PC-9 (cell line): ENCODE measurements at regions not wholly inside any gene's neighbourhood (a gene's known extent, or its start where the extent isn't known, plus 50 kb on each side); places are given as distances from the start of the nearest gene placed in this dataset.

Experiments
- BruUV-seq: library from RNA; stranded (reverse); fragments of 400-500 nt; replicated peaks from 2 replicates; lab custom pipeline; 2021; lab: Mats Ljungman, UMichigan
- CTCF ChIA-PET: fragments of 300-600 bp; sonication (Branson Sonifier 250); formaldehyde crosslinking; loops from one replicate; lab custom pipeline; 2022; ENCODE audit warnings: antibody characterized with exemption; lab: Charles Lee
- POLR2A ChIA-PET: fragments of 300-600 bp; sonication (Branson Sonifier 250); formaldehyde crosslinking; loops from one replicate; lab custom pipeline; 2022; ENCODE audit warnings: antibody characterized with exemption; ENCODE audit not compliant: unreplicated experiment; lab: Charles Lee
- DNase-seq, 2 experiments: peaks; one replicate each; pipeline versions ENCODE4 v3.0.0 to v3.0.0-alpha.2; 2015 to 2022; ENCODE audit warnings: mixed read lengths in 1 of 2
- H2AFZ ChIP-seq: fragments of 200-600 bp; sonication (generic); 2 replicates; pipeline ENCODE4 v1.8.1; 2017; ENCODE audit warnings: antibody characterized with exemption
- H3F3A ChIP-seq: fragments of 200-600 bp; sonication (generic); 2 replicates; pipeline ENCODE4 v1.8.1; 2017; ENCODE audit warnings: antibody characterized with exemption, mild to moderate bottlenecking, low read depth; ENCODE audit not compliant: insufficient read depth
- H3K27ac ChIP-seq: fragments of 200-600 bp; sonication (generic); 2 replicates; pipeline ENCODE4 v1.6.1; 2016; ENCODE audit warnings: mixed run types
- H3K27me3 ChIP-seq: fragments of 200-600 bp; sonication (generic); 2 replicates; pipeline ENCODE4 v1.6.1; 2016; ENCODE audit warnings: low read depth, mixed run types; ENCODE audit not compliant: insufficient read depth
- H3K36me3 ChIP-seq: fragments of 200-600 bp; sonication (generic); 2 replicates; pipeline ENCODE4 v1.6.1; 2016; ENCODE audit warnings: low read depth, mixed run types
- H3K4me1 ChIP-seq: fragments of 200-600 bp; sonication (generic); replicated peaks from 2 replicates; pipeline ENCODE4 v1.6.1; 2016; ENCODE audit warnings: mixed run types; ENCODE audit not compliant: insufficient read depth
- H3K4me2 ChIP-seq: fragments of 200-600 bp; sonication (generic); 2 replicates; pipeline ENCODE4 v1.6.1; 2017; ENCODE audit warnings: mixed run types
- H3K4me3 ChIP-seq: fragments of 200-600 bp; sonication (generic); 2 replicates; pipeline ENCODE4 v1.6.1; 2016; ENCODE audit warnings: mixed run types
- H3K79me2 ChIP-seq: fragments of 200-600 bp; sonication (generic); 2 replicates; pipeline ENCODE4 v1.6.1; 2017; ENCODE audit warnings: low read depth, mixed run types
- H3K9me2 ChIP-seq: fragments of 200-600 bp; sonication (generic); 2 replicates; pipeline ENCODE4 v1.8.1; 2017; ENCODE audit warnings: mild to moderate bottlenecking; ENCODE audit not compliant: insufficient read depth
- H3K9me3 ChIP-seq: fragments of 200-600 bp; sonication (generic); 2 replicates; pipeline ENCODE4 v1.8.1; 2016; ENCODE audit warnings: low read depth; ENCODE audit not compliant: insufficient read depth
- H4K20me1 ChIP-seq: fragments of 200-600 bp; sonication (generic); 2 replicates; pipeline ENCODE4 v1.8.1; 2017; ENCODE audit not compliant: insufficient read depth
- CTCF ChIP-seq: fragments of 200-600 bp; sonication (generic); conservative IDR thresholded peaks from 2 replicates; pipeline ENCODE4 v1.6.1; 2017; ENCODE audit warnings: mixed run types, antibody characterized with exemption, mild to moderate bottlenecking, moderate library complexity
- EZH2 ChIP-seq: fragments of 200-600 bp; sonication (generic); IDR thresholded peaks from 2 replicates; pipeline ENCODE4 v1.8.0; 2017; ENCODE audit warnings: antibody characterized with exemption, low read depth
- intact Hi-C: fragments of 100-400 bp; cut with micrococcal nuclease; formaldehyde crosslinking; loops from one replicate; pipeline ENCODE4 v1.10.0; 2022; ENCODE audit not compliant: unreplicated experiment

DNA sequence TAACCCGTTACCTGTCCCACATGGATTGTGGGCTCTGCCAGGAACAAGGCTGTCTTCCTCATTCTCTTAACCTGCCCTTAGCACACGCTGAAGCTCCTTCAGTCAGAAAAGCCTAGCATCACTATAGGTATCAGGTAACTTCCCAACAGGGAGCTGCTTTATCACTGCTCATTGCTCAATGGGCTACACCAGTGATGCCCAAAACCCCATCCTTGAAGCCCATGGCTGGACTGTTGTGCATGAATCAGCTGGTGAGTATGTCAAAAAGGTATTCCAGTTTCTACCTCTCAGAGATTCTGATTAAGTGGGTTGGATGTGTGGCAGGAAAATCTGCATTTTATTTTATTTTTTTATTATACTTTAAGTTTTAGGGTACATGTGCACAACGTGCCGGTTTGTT lies 362.2 kb downstream of the LRATD1 start:
- Histone ChIP-seq H3F3A (no peaks in the 10 kb centered on the region), H3K9me3 (no peaks in the 10 kb centered on the region), H2AFZ (no peak overlapping the region), H3K4me3 (no peak overlapping the region), H3K79me2 (no peaks in the 10 kb centered on the region), H3K4me2 (no peak overlapping the region), H3K27ac (no peak overlapping the region), H3K27me3 (no peaks in the 10 kb centered on the region), H3K4me1 (no peaks in the 10 kb centered on the region), H3K36me3 (no peaks in the 10 kb centered on the region), H4K20me1 (no peaks in the 10 kb centered on the region), H3K9me2 (no peaks in the 10 kb centered on the region)
- no peak for DNase-seq
- ChIA-PET CTCF (no interaction called here), POLR2A (no interaction called here)
- TF ChIP-seq EZH2: no peak
- TF ChIP-seq CTCF: no peak
- intact Hi-C loops: no loop called here
- BruUV-seq: no TSS peak

DNA sequence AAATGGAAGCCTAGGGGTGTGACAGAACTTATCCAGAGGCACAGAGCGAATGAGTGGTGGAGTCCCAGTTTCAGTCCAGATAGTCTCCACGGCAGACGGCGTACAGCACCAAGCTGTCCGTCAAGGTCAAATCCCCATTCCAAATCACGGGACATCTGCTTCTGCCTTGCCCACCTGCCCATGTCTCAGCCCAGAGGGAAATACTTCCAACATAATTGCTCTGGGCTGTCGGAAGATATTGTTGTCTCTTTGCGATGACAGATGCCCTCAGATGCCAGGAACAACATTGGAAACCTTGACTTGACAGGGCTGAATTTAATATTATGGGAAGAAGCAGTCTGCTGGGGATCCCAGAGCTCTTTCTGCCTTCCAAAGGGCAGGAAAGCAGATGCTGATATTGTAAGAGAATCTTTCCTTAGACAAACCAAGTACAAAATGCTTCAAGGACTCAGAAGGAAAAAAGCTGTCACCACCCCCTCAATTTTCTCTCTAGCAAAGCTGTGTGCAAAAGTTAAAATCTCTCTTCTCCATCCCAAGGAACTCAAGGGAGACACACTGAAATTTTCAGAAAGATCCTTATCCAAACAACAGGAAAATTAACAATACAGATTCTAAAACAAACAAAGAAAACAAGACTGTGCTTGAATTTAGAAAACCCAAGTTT lies 364.0 kb downstream of the LRATD1 start:
- Histone ChIP-seq H3F3A (no peaks in the 10 kb centered on the region), H3K9me3 (no peaks in the 10 kb centered on the region), H4K20me1 (no peaks in the 10 kb centered on the region), H3K9me2 (no peaks in the 10 kb centered on the region), H2AFZ (no peak overlapping the region), H3K4me3 (no peak overlapping the region), H3K79me2 (no peaks in the 10 kb centered on the region), H3K27me3 (no peaks in the 10 kb centered on the region), H3K4me2 (no peak overlapping the region), H3K36me3 (no peaks in the 10 kb centered on the region), H3K27ac (no peak overlapping the region), H3K4me1 (no peaks in the 10 kb centered on the region)
- POLR2A ChIA-PET: no interaction called here
- no peak for TF ChIP-seq CTCF
- TF ChIP-seq EZH2: no peak
- CTCF ChIA-PET: no interaction called here
- no TSS peak for BruUV-seq
- intact Hi-C loops: no loop called here
- no peak for DNase-seq

DNA sequence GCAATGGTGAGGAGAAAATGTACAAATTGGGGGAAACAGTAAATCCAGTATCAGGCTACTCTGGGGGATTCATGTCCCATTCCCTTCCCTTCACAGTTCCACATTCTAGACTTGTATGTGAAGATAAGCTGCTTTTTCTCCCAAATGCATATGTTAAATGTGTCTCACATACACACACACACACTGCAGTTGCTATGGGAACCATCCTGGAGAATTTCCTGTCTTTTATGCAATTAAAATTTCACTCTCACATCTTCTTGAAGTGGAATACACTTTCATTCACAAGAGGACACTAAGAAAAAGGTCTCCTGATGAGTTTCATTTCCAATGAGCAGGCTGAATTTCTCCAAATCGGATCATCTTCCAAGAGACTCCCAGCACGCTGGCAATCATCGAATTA lies 366.0 kb downstream of the LRATD1 start:
- no peaks in the 10 kb centered on the region for H3K9me3 ChIP-seq
- no peak overlapping the region for H2AFZ ChIP-seq
- intact Hi-C loops: no loop called here
- TF ChIP-seq CTCF: no peak
- no peak for TF ChIP-seq EZH2
- H3K4me2 ChIP-seq: no peak overlapping the region
- H3K4me1 ChIP-seq: no peaks in the 10 kb centered on the region
- no peak overlapping the region for H3K27ac ChIP-seq
- no TSS peak for BruUV-seq
- H3K9me2 ChIP-seq: no peaks in the 10 kb centered on the region
- H3K4me3 ChIP-seq: no peak overlapping the region
- no peaks in the 10 kb centered on the region for H3F3A ChIP-seq
- peaks cover 4% of the 10 kb centered on the region; the same call in 1 of the 2 replicates for H3K27me3 ChIP-seq
- POLR2A ChIA-PET: no interaction called here
- no peaks in the 10 kb centered on the region for H3K36me3 ChIP-seq
- H3K79me2 ChIP-seq: no peaks in the 10 kb centered on the region
- CTCF ChIA-PET: no interaction called here
- no peaks in the 10 kb centered on the region for H4K20me1 ChIP-seq
- no peak for DNase-seq
